ENCODE measurements at regions not wholly inside any gene's neighbourhood (a gene's known extent, or its start where the extent isn't known, plus 50 kb on each side); places are given as distances from the start of the nearest gene placed in this dataset.

- no TSS peak for BruUV-seq (replicated peaks)
- ChIA-PET CTCF (no interaction called here), POLR2A (no interaction called here)
- intact Hi-C loops (cut with micrococcal nuclease; ENCODE audit: unreplicated experiment) (no loop called here), in situ Hi-C loops (cut with HindIII; ENCODE audit: low pct_unique_long_range_greater_than_20kb, low sequenced_read_pairs) (no loop called here)
- H3K4me1 ChIP-seq (ENCODE audit: control insufficient read depth, insufficient read depth, low read length): no peaks in the 10 kb centered on the region; the same call in 1 of the 2 replicates
- ATAC-seq (no peak), DNase-seq (ENCODE audit: low read depth, low spot score) (no peak)
- no peak overlapping the region for H3K4me3 ChIP-seq (ENCODE audit: low read depth in 2 of 2, low read length in 2 of 2)
- no peaks in the 10 kb centered on the region for H3K27me3 ChIP-seq (ENCODE audit: control insufficient read depth, insufficient read depth, low read length)
- TF ChIP-seq CTCF (IDR thresholded peaks at IDR 0.05) (no peak), TCF7L2 (IDR thresholded peaks at IDR 0.05; ENCODE audit: low read depth, low read length) (no peak), POLR2AphosphoS5 (IDR thresholded peaks at IDR 0.05; ENCODE audit: low read depth, low read length) (no peak), SIN3A (IDR thresholded peaks at IDR 0.05; ENCODE audit: borderline replicate concordance, insufficient read depth, low read depth, low read length) (no peak)
- TF ChIP-seq, protein P1, sequence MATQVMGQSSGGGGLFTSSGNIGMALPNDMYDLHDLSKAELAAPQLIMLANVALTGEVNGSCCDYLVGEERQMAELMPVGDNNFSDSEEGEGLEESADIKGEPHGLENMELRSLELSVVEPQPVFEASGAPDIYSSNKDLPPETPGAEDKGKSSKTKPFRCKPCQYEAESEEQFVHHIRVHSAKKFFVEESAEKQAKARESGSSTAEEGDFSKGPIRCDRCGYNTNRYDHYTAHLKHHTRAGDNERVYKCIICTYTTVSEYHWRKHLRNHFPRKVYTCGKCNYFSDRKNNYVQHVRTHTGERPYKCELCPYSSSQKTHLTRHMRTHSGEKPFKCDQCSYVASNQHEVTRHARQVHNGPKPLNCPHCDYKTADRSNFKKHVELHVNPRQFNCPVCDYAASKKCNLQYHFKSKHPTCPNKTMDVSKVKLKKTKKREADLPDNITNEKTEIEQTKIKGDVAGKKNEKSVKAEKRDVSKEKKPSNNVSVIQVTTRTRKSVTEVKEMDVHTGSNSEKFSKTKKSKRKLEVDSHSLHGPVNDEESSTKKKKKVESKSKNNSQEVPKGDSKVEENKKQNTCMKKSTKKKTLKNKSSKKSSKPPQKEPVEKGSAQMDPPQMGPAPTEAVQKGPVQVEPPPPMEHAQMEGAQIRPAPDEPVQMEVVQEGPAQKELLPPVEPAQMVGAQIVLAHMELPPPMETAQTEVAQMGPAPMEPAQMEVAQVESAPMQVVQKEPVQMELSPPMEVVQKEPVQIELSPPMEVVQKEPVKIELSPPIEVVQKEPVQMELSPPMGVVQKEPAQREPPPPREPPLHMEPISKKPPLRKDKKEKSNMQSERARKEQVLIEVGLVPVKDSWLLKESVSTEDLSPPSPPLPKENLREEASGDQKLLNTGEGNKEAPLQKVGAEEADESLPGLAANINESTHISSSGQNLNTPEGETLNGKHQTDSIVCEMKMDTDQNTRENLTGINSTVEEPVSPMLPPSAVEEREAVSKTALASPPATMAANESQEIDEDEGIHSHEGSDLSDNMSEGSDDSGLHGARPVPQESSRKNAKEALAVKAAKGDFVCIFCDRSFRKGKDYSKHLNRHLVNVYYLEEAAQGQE (IDR thresholded peaks at IDR 0.05; ENCODE audit: insufficient read depth in 1 of 2, low read depth in 2 of 2, low read length in 1 of 2): no peak
- no peaks in the 10 kb centered on the region for H3K9me3 ChIP-seq (ENCODE audit: control insufficient read depth, insufficient read depth, low read depth, low read length)
- no peaks in the 10 kb centered on the region for H3K36me3 ChIP-seq (ENCODE audit: control insufficient read depth, insufficient read depth, low read length)
- H3K27ac ChIP-seq (ENCODE audit: low read length): no peak overlapping the region
These were observed 333.2 kb upstream of the CHORDC1 start for GRCh38 chr11:90556026-90556425.

- POLR2A ChIA-PET: no interaction called here
- in situ Hi-C loops (cut with HindIII; ENCODE audit: low pct_unique_long_range_greater_than_20kb, low sequenced_read_pairs): no loop called here
These were observed 332.6 kb upstream of the CHORDC1 start for GRCh38 chr11:90555477-90555876.

More at GRCh38 chr11:90555477-90555876, 332.6 kb upstream of the CHORDC1 start:
- CTCF ChIA-PET: no interaction called here
- intact Hi-C loops (cut with micrococcal nuclease; ENCODE audit: unreplicated experiment): no loop called here
- Histone ChIP-seq H3K9me3 (ENCODE audit: control insufficient read depth, insufficient read depth, low read depth, low read length) (no peaks in the 10 kb centered on the region), H3K36me3 (ENCODE audit: control insufficient read depth, insufficient read depth, low read length) (no peaks in the 10 kb centered on the region), H3K27me3 (ENCODE audit: control insufficient read depth, insufficient read depth, low read length) (no peaks in the 10 kb centered on the region), H3K4me3 (ENCODE audit: low read depth in 2 of 2, low read length in 2 of 2) (no peak overlapping the region), H3K27ac (ENCODE audit: low read length) (no peak overlapping the region), H3K4me1 (ENCODE audit: control insufficient read depth, insufficient read depth, low read length) (no peaks in the 10 kb centered on the region; the same call in 1 of the 2 replicates)
- TF ChIP-seq, protein P1 (IDR thresholded peaks at IDR 0.05; ENCODE audit: insufficient read depth in 1 of 2, low read depth in 2 of 2, low read length in 1 of 2): no peak
- TF ChIP-seq CTCF (IDR thresholded peaks at IDR 0.05): no peak
- no peak for TF ChIP-seq SIN3A (IDR thresholded peaks at IDR 0.05; ENCODE audit: borderline replicate concordance, insufficient read depth, low read depth, low read length)
- TF ChIP-seq POLR2AphosphoS5 (IDR thresholded peaks at IDR 0.05; ENCODE audit: low read depth, low read length): no peak
- TF ChIP-seq TCF7L2 (IDR thresholded peaks at IDR 0.05; ENCODE audit: low read depth, low read length): no peak
- no peak for DNase-seq (ENCODE audit: low read depth, low spot score)
- BruUV-seq (replicated peaks): no TSS peak
- ATAC-seq: no peak
